GM13976 (cell line): ENCODE measurements at regions not wholly inside any gene's neighbourhood (a gene's known extent, or its start where the extent isn't known, plus 50 kb on each side); places are given as distances from the start of the nearest gene placed in this dataset.

Source experiments
- DNase-seq: peaks from one replicate; pipeline ENCODE4 v3.0.0; 2012; ENCODE audit warnings: low spot score
- CTCF ChIP-seq: IDR thresholded peaks from 2 replicates; pipeline ENCODE4 v1.5.1; 2012; ENCODE audit warnings: borderline replicate concordance, mild to moderate bottlenecking; ENCODE audit not compliant: insufficient read depth; ENCODE audit errors: extremely low read depth, missing control alignments, control extremely low read depth
- in situ Hi-C: fragments of 300-500 bp; cut with MboI; formaldehyde crosslinking; loops from one replicate; pipeline ENCODE4 v1.12.0; 2022; ENCODE audit warnings: low sequenced_read_pairs, mixed read lengths, inconsistent platforms; ENCODE audit not compliant: unreplicated experiment

- no peak for DNase-seq
- in situ Hi-C loops: no loop called here
- no peak for TF ChIP-seq CTCF
These were observed 57.1 kb upstream of the MAMLD1 start for GRCh38 chrX:150306002-150306401.

- DNase-seq: no peak
- in situ Hi-C loops: no loop called here
- no peak for TF ChIP-seq CTCF
These were observed 55.1 kb upstream of the MAMLD1 start for GRCh38 chrX:150308041-150308440.

- no peak for TF ChIP-seq CTCF
- DNase-seq: no peak
- in situ Hi-C loops: no loop called here
These were observed 54.5 kb upstream of the MAMLD1 start for GRCh38 chrX:150308532-150309157.

- no peak for TF ChIP-seq CTCF
- in situ Hi-C loops: no loop called here
- no peak for DNase-seq
These were observed 52.7 kb upstream of the MAMLD1 start for GRCh38 chrX:150310417-150310816.

- TF ChIP-seq CTCF: no peak
- in situ Hi-C loops: no loop called here
These were observed 52.2 kb upstream of the MAMLD1 start for GRCh38 chrX:150310881-150311280.

GRCh38 chrX:150312931-150313330 lies 50.2 kb upstream of the MAMLD1 start:
- in situ Hi-C loops: no loop called here
- no peak for TF ChIP-seq CTCF

More at GRCh38 chrX:150310881-150311280, 52.2 kb upstream of the MAMLD1 start:
- DNase-seq: no peak

More at GRCh38 chrX:150312931-150313330, 50.2 kb upstream of the MAMLD1 start:
- DNase-seq: no peak
